HepG2 (cell line): ENCODE measurements at regions not wholly inside any gene's neighbourhood (a gene's known extent, or its start where the extent isn't known, plus 50 kb on each side); places are given as distances from the start of the nearest gene placed in this dataset.

ENCODE experiments used
- ATAC-seq: fragments of 200-7000 bp; cut with Tn5 transposase; 3 replicates; pipeline ENCODE4 v1.9.1; 2020; ENCODE audit warnings: mild to moderate bottlenecking, moderate library complexity
- BruUV-seq: library from RNA; stranded (reverse); fragments of 400-500 nt; replicated peaks from 2 replicates; lab custom pipeline; 2021; lab: Mats Ljungman, UMichigan
- CTCF ChIA-PET: fragments of 300-600 bp; formaldehyde crosslinking; extraction: SDS; loops from one replicate; lab custom pipeline; 2021; ENCODE audit warnings: low total read pairs, inconsistent platforms, low intra/inter-chr PET ratio; lab: Yijun Ruan, JAX
- POLR2A ChIA-PET: fragments of 350-600 bp; sonication (Branson Sonifier 250); formaldehyde crosslinking; loops from one replicate; lab custom pipeline; 2020; ENCODE audit warnings: antibody characterized with exemption, inconsistent platforms; lab: Yijun Ruan, JAX
- DNase-seq: peaks from one replicate; pipeline ENCODE4 v3.0.0-alpha.2; 2015; ENCODE audit warnings: low spot score
- FAIRE-seq: peaks from 3 replicates; lab custom pipeline; 2011; peaks lifted over from hg19 to GRCh38; lab: Jason Lieb, UNC
- H2AFZ ChIP-seq: one replicate; pipeline ENCODE4 v1.6.1; 2011; ENCODE audit warnings: low read length, inconsistent platforms
- H3K27ac ChIP-seq: fragments of 300-600 bp; 3 replicates; pipeline ENCODE4 v1.8.0; 2011; ENCODE audit warnings: mixed run types, mild to moderate bottlenecking, mixed read lengths, low read length, inconsistent platforms; ENCODE audit not compliant: insufficient read depth; ENCODE audit errors: extremely low read length
- H3K27me3 ChIP-seq, 2 experiments: fragments of 200-600 bp in 1 of 2; 2 replicates in 1 of 2; 3 replicates in 1 of 2; pipeline versions ENCODE4 v1.6.0 to v1.8.0; 2011; ENCODE audit warnings: low read length in 2 of 2, mild to moderate bottlenecking in 2 of 2, moderate library complexity in 2 of 2, inconsistent platforms in 1 of 2; ENCODE audit not compliant: insufficient read depth in 2 of 2, control insufficient read depth in 1 of 2
- H3K36me3 ChIP-seq, 2 experiments: fragments of 200-600 bp in 1 of 2; replicated peaks in 1 of 2; 2 replicates in 1 of 2; 3 replicates in 1 of 2; pipeline versions ENCODE4 v1.5.1 to v1.8.0; 2011; ENCODE audit warnings: low read length in 2 of 2, inconsistent platforms in 1 of 2; ENCODE audit not compliant: insufficient read depth in 2 of 2, control insufficient read depth in 1 of 2
- H3K4me1 ChIP-seq: 2 replicates; pipeline ENCODE4 v1.5.1; 2012; ENCODE audit warnings: low read length, inconsistent platforms; ENCODE audit not compliant: insufficient read depth
- H3K4me2 ChIP-seq: 2 replicates; pipeline ENCODE4 v1.6.0; 2011; ENCODE audit warnings: low read depth, low read length, inconsistent platforms
- H3K4me3 ChIP-seq, 3 experiments: fragments of 200-600 bp in 1 of 3; sonication (generic), shearing (Covaris generic) in 1 of 3; replicated peaks in 1 of 3; 2 replicates each; pipeline ENCODE4 v1.5.1; 2011 to 2016; ENCODE audit warnings: low read length in 3 of 3, inconsistent platforms in 2 of 3, low read depth in 2 of 3, mild to moderate bottlenecking in 2 of 3, control low read depth in 1 of 3, mixed read lengths in 1 of 3; ENCODE audit not compliant: insufficient read depth in 1 of 3
- H3K79me2 ChIP-seq: one replicate; pipeline ENCODE4 v1.6.1; 2011; ENCODE audit warnings: low read length, inconsistent platforms; ENCODE audit not compliant: insufficient read depth
- H3K9ac ChIP-seq: 2 replicates; pipeline ENCODE4 v1.6.0; 2011; ENCODE audit warnings: mild to moderate bottlenecking, low read depth, low read length, inconsistent platforms; ENCODE audit not compliant: insufficient read depth
- H3K9me3 ChIP-seq: 2 replicates; pipeline ENCODE4 v1.5.1; 2012; ENCODE audit warnings: mild to moderate bottlenecking, low read length
- H4K20me1 ChIP-seq: 2 replicates; pipeline ENCODE4 v1.6.0; 2011; ENCODE audit warnings: inconsistent platforms, mild to moderate bottlenecking, low read length, moderate library complexity; ENCODE audit not compliant: insufficient read depth
- ATAD3A ChIP-seq: sonication (generic); formaldehyde crosslinking; IDR thresholded peaks from 2 replicates; pipeline ENCODE4 v1.4.0; 2020; ENCODE audit warnings: missing genetic modification reagents
- CC2D1A ChIP-seq: sonication (generic); formaldehyde crosslinking; IDR thresholded peaks from 2 replicates; pipeline ENCODE4 v1.8.1; 2023; ENCODE audit warnings: mild to moderate bottlenecking, missing genetic modification reagents
- CEBPB ChIP-seq: IDR thresholded peaks from 2 replicates; pipeline ENCODE4 v1.6.1; 2011; ENCODE audit warnings: low read depth, low read length, improper control_type of control experiment, borderline replicate concordance
- FOXC1 ChIP-seq: sonication (generic); formaldehyde crosslinking; IDR thresholded peaks from 2 replicates; pipeline ENCODE4 v1.8.0; 2022; ENCODE audit warnings: mild to moderate bottlenecking, missing genetic modification reagents, borderline replicate concordance
- HDAC2 ChIP-seq: sonication (generic); formaldehyde crosslinking; IDR thresholded peaks from 2 replicates; pipeline ENCODE4 v1.4.0; 2020; ENCODE audit warnings: missing genetic modification reagents
- HES4 ChIP-seq: sonication (generic); formaldehyde crosslinking; IDR thresholded peaks from 2 replicates; pipeline ENCODE4 v1.9.0; 2021; ENCODE audit warnings: mild to moderate bottlenecking, missing genetic modification reagents, borderline replicate concordance
- MED1 ChIP-seq: sonication (generic); formaldehyde crosslinking; IDR thresholded peaks from 2 replicates; pipeline ENCODE4 v1.4.0; 2020; ENCODE audit warnings: missing genetic modification reagents
- NAIF1 ChIP-seq: sonication (generic); formaldehyde crosslinking; IDR thresholded peaks from 2 replicates; pipeline ENCODE4 v1.5.0; 2020; ENCODE audit warnings: mild to moderate bottlenecking, missing genetic modification reagents, borderline replicate concordance
- PAXIP1 ChIP-seq: sonication (generic); formaldehyde crosslinking; conservative IDR thresholded peaks from 2 replicates; pipeline ENCODE4 v1.4.0; 2020; ENCODE audit warnings: mild to moderate bottlenecking, missing genetic modification reagents, moderate library complexity
- RCOR2 ChIP-seq: IDR thresholded peaks from 2 replicates; pipeline ENCODE4 v1.6.1; 2016; ENCODE audit warnings: missing biosample characterization, missing genetic modification reagents
- SAFB2 ChIP-seq: sonication (generic); formaldehyde crosslinking; IDR thresholded peaks from 2 replicates; pipeline ENCODE4 v1.5.1; 2020; ENCODE audit warnings: missing genetic modification reagents, low read depth, mild to moderate bottlenecking, borderline replicate concordance
- SCMH1 ChIP-seq: sonication (generic); formaldehyde crosslinking; IDR thresholded peaks from 2 replicates; pipeline ENCODE4 v1.9.0; 2021; ENCODE audit warnings: missing genetic modification reagents, mild to moderate bottlenecking, borderline replicate concordance
- SOX5 ChIP-seq: IDR thresholded peaks from 2 replicates; pipeline ENCODE4 v1.6.1; 2016; ENCODE audit warnings: borderline replicate concordance
- ZNF136 ChIP-seq: sonication (generic); formaldehyde crosslinking; IDR thresholded peaks from 2 replicates; pipeline ENCODE4 v1.8.1; 2022; ENCODE audit warnings: low read depth, mild to moderate bottlenecking, moderate library complexity, missing genetic modification reagents
- ZNF160 ChIP-seq: sonication (generic); formaldehyde crosslinking; IDR thresholded peaks from 2 replicates; pipeline ENCODE4 v1.8.0; 2022; ENCODE audit warnings: mild to moderate bottlenecking, inconsistent platforms, missing genetic modification reagents
- ZNF18 ChIP-seq: sonication (generic); formaldehyde crosslinking; IDR thresholded peaks from 2 replicates; pipeline ENCODE4 v1.8.0; 2022; ENCODE audit warnings: mild to moderate bottlenecking, missing genetic modification reagents; ENCODE audit not compliant: insufficient replicate concordance
- WGBS: methylation state at CpG from one replicate; pipeline ENCODE4 v1.1.6; 2017; ENCODE audit warnings: low lambda C conversion rate; 5-methylcytosine and 5-hydroxymethylcytosine counted together
- in situ Hi-C: cut with HindIII; loops from 2 replicates; pipeline ENCODE4 v1.10.0; 2017; ENCODE audit warnings: low pct_unique_long_range_greater_than_20kb; ENCODE audit not compliant: extremely low pct_ligation_motif_present
- intact Hi-C: fragments of 100-400 bp; cut with micrococcal nuclease; formaldehyde crosslinking; loops from one replicate; pipeline ENCODE4 v1.10.0; 2022; ENCODE audit not compliant: unreplicated experiment

GRCh38 chr6:81901551-81901966 is 149.1 kb upstream of the TENT5A start:
- Histone ChIP-seq H4K20me1 (no peaks in the 10 kb centered on the region), H3K79me2 (no peaks in the 10 kb centered on the region), H3K9ac (no peak overlapping the region), H3K9me3 (no peaks in the 10 kb centered on the region), H3K4me3 (no peak overlapping the region), H3K36me3 (no peaks in the 10 kb centered on the region), H3K4me2 (no peak overlapping the region), H3K27me3 (no peaks in the 10 kb centered on the region), H3K27ac (no peak overlapping the region), H2AFZ (no peak overlapping the region), H3K4me1 (peaks cover 36% of the 10 kb centered on the region)
- DNase-seq = no peak
- ChIA-PET POLR2A (no interaction called here), CTCF (no interaction called here)
- no TSS peak for BruUV-seq
- 96% methylated on average over 1 of the region's 1 CpG for WGBS
- intact Hi-C loops (no loop called here), in situ Hi-C loops (no loop called here)
- no peak for FAIRE-seq
- no peak for TF ChIP-seq RCOR2
- no peak for TF ChIP-seq ATAD3A (CRISPR knock-in tag)
- no peak for TF ChIP-seq HDAC2 (CRISPR knock-in tag)
- ATAC-seq = no peak

GRCh38 chr6:81900616-81901015 is 148.1 kb upstream of the TENT5A start:
- Histone ChIP-seq H3K4me3 (no peak overlapping the region), H3K4me1 (peaks cover 36% of the 10 kb centered on the region), H2AFZ (no peak overlapping the region), H3K4me2 (no peak overlapping the region), H3K27me3 (no peaks in the 10 kb centered on the region), H3K27ac (no peak overlapping the region), H4K20me1 (no peaks in the 10 kb centered on the region), H3K9ac (no peak overlapping the region), H3K79me2 (no peaks in the 10 kb centered on the region), H3K36me3 (no peaks in the 10 kb centered on the region), H3K9me3 (no peaks in the 10 kb centered on the region)
- ChIA-PET POLR2A (no interaction called here), CTCF (no interaction called here)
- intact Hi-C loops (no loop called here), in situ Hi-C loops (no loop called here)
- BruUV-seq = no TSS peak
- 100% methylated on average over 1 of the region's 1 CpG for WGBS
- DNase-seq (no peak), FAIRE-seq (no peak), ATAC-seq (no peak)
- no peak for TF ChIP-seq MED1
- no peak for TF ChIP-seq ZNF160
- no peak for TF ChIP-seq HES4
- no peak for TF ChIP-seq NAIF1 (CRISPR knock-in tag)
- TF ChIP-seq SAFB2 (CRISPR knock-in tag) = no peak
- no peak for TF ChIP-seq CC2D1A (CRISPR knock-in tag)
- TF ChIP-seq SCMH1 = no peak
- no peak for TF ChIP-seq ZNF18 (CRISPR knock-in tag)
- TF ChIP-seq CEBPB = no peak
- no peak for TF ChIP-seq ZNF136 (CRISPR knock-in tag)
- no peak for TF ChIP-seq FOXC1
- TF ChIP-seq SOX5 = no peak
- no peak for TF ChIP-seq PAXIP1 (CRISPR knock-in tag)
